ENCODE measurements at regions not wholly inside any gene's neighbourhood (a gene's known extent, or its start where the extent isn't known, plus 50 kb on each side); places are given as distances from the start of the nearest gene placed in this dataset.

DNA sequence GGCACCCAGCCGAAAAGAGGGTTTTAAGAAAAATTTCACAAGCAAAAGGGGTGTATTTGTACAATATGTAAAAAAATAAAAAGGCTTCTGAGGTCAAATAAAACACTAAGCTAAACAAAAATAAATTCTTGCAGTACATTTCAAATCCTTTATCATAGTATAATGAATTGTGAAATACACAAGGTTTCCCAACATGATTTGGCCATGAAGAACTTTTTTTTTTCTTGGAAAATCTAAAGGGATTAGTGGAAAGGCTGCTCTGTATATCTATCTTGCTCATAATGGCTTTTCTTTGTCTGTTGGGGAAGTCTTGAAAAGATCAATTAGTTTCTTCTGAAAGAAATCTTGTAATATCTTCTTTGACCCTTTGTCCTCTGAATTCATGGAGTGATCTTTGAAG lies 593.4 kb downstream of the PLPP3 start:
- Mint-ChIP-seq H3K9me3 (ENCODE audit: unreplicated experiment) (no peaks in the 10 kb centered on the region), H3K4me1 (ENCODE audit: low read depth, unreplicated experiment) (no peaks in the 10 kb centered on the region), H3K4me3 (ENCODE audit: unreplicated experiment) (no peak overlapping the region), H3K36me3 (ENCODE audit: unreplicated experiment) (no peaks in the 10 kb centered on the region), H3K27ac (ENCODE audit: unreplicated experiment) (no peak overlapping the region), H3K27me3 (ENCODE audit: unreplicated experiment) (no peaks in the 10 kb centered on the region)
- TF ChIP-seq, protein P1, sequence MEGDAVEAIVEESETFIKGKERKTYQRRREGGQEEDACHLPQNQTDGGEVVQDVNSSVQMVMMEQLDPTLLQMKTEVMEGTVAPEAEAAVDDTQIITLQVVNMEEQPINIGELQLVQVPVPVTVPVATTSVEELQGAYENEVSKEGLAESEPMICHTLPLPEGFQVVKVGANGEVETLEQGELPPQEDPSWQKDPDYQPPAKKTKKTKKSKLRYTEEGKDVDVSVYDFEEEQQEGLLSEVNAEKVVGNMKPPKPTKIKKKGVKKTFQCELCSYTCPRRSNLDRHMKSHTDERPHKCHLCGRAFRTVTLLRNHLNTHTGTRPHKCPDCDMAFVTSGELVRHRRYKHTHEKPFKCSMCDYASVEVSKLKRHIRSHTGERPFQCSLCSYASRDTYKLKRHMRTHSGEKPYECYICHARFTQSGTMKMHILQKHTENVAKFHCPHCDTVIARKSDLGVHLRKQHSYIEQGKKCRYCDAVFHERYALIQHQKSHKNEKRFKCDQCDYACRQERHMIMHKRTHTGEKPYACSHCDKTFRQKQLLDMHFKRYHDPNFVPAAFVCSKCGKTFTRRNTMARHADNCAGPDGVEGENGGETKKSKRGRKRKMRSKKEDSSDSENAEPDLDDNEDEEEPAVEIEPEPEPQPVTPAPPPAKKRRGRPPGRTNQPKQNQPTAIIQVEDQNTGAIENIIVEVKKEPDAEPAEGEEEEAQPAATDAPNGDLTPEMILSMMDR (IDR thresholded peaks at IDR 0.05; ENCODE audit: partially characterized antibody, unreplicated experiment), result no peak
- DNase-seq, result no peak

DNA sequence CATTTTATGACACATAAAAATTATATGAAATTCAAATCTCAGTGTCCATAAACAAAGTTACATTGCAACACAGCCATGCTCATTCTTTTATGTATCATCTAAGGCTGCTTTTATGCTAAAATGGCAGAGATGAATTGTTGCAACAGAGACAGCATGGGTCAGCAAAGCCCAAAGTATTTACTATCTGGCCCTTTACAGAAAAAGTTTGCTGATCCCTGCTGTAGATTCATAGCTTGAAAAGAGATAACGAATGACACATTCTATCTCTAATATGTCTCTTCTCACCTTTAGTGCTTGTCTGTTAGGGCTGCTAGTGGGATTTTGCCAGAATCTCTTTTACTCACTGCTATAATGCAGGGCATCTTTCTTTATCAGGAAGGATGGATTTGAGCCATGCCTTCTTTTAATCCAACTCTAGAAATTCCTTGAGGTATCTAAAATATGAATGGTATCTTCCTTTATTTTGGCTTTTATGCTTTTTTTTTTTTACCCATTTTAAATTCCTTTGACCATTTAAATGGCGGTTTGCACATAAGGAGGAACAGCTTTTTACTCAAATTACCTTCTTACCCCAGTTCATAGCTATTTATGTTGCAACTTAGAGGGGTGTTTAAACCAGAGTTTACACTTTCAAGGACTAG lies 598.2 kb downstream of the PLPP3 start:
- TF ChIP-seq, protein P1 (IDR thresholded peaks at IDR 0.05; ENCODE audit: partially characterized antibody, unreplicated experiment), result no peak
- no peak for DNase-seq
- Mint-ChIP-seq H3K36me3 (ENCODE audit: unreplicated experiment) (no peaks in the 10 kb centered on the region), H3K4me3 (ENCODE audit: unreplicated experiment) (no peak overlapping the region), H3K4me1 (ENCODE audit: low read depth, unreplicated experiment) (no peaks in the 10 kb centered on the region), H3K27ac (ENCODE audit: unreplicated experiment) (no peak overlapping the region), H3K9me3 (ENCODE audit: unreplicated experiment) (peaks cover 1% of the 10 kb centered on the region), H3K27me3 (ENCODE audit: unreplicated experiment) (no peaks in the 10 kb centered on the region)

DNA sequence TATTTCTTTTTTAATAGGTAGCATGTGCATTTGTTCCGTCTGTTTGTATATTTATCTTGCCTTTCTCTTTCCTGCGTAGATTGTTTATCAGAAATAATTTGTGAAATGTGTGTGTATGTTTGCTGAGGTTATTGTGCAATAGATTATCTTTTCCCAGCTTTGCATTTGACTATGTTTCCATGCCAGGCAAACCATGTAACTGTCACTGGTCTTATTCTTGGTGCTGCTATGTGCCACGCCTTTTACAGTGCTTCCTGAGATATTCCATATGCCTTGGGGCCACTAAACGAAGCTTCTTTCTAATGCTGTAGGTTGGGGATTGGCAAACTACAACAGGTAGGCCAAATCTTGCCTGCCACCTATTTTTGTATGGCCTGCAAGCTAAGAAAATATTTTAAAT lies 598.8 kb downstream of the PLPP3 start:
- DNase-seq, result no peak
- no peak overlapping the region for H3K27ac Mint-ChIP-seq (ENCODE audit: unreplicated experiment)
- TF ChIP-seq, protein P1 (IDR thresholded peaks at IDR 0.05; ENCODE audit: partially characterized antibody, unreplicated experiment), result no peak
- H3K27me3 Mint-ChIP-seq (ENCODE audit: unreplicated experiment), result no peaks in the 10 kb centered on the region
- H3K4me1 Mint-ChIP-seq (ENCODE audit: low read depth, unreplicated experiment), result no peaks in the 10 kb centered on the region
- H3K36me3 Mint-ChIP-seq (ENCODE audit: unreplicated experiment), result no peaks in the 10 kb centered on the region
- peaks cover 1% of the 10 kb centered on the region for H3K9me3 Mint-ChIP-seq (ENCODE audit: unreplicated experiment)
- no peak overlapping the region for H3K4me3 Mint-ChIP-seq (ENCODE audit: unreplicated experiment)

DNA sequence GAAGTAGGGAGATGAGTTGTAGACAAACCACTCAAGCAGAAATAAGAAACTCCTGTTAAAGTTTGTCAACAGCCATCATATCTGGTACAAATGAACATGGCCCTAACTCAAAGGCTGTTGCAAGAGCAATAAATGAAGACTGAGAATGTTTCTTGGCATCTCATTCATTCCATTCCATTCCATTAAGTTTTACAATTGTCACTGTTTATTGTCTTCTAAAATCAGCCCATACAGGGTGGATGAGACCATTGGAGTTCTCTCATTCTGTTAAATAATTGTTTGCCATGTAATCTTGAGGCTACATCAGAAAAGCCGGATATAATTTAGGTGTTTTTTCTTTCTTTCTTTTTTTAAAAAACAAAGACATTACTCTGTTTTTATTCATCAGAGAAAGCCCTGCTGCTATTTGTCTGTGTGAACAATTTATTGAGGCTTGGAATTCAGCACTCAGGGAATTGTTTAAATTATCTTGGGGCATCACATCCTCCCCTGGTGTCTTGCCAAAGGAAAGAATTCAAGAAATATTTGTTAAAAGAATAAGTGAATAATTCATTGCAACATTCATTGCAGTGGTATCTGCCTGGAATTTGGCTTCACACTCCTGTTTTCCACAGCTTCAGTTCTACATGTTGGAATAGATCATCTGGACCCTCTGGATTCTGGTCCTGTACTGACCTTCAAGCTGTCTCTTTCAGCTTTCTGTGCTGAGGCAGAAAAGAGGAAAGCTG lies 604.5 kb downstream of the PLPP3 start:
- H3K4me3 Mint-ChIP-seq (ENCODE audit: unreplicated experiment), result no peak overlapping the region
- DNase-seq, result no peak
- no peak overlapping the region for H3K27ac Mint-ChIP-seq (ENCODE audit: unreplicated experiment)
- no peaks in the 10 kb centered on the region for H3K36me3 Mint-ChIP-seq (ENCODE audit: unreplicated experiment)
- H3K4me1 Mint-ChIP-seq (ENCODE audit: low read depth, unreplicated experiment), result no peaks in the 10 kb centered on the region
- H3K9me3 Mint-ChIP-seq (ENCODE audit: unreplicated experiment), result peaks cover 1% of the 10 kb centered on the region
- peaks cover 1% of the 10 kb centered on the region for H3K27me3 Mint-ChIP-seq (ENCODE audit: unreplicated experiment)
- TF ChIP-seq, protein P1 (IDR thresholded peaks at IDR 0.05; ENCODE audit: partially characterized antibody, unreplicated experiment), result no peak

DNA sequence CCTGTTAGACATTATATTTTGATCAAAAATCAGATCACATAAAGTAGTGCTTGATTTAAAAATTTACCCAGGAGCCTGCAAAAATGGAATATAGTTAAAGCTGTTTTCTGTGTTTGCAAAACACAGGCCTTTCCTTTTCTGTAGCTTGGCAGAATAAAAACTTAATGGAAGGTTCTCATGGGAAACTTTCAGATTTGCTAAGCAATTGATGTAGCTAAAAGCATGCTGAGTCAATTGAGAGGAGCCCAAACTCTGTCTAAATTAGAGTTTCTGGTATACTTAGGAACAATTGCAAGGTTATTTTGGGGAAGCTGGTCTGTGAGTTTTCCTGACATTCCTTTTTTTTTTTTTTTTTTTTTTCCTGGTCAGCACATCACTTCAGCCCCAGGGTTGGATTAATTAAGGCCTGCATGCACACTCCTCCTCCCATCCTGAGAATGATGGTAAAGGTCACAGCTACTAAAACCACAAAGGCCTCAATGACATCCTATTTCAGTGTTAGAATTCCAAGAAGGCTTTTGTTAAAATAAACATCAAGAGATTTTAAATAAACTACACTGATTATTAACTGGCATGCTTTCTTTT lies 608.7 kb downstream of the PLPP3 start:
- Mint-ChIP-seq H3K27me3 (ENCODE audit: unreplicated experiment) (peaks cover 1% of the 10 kb centered on the region), H3K27ac (ENCODE audit: unreplicated experiment) (no peak overlapping the region), H3K36me3 (ENCODE audit: unreplicated experiment) (peaks cover 5% of the 10 kb centered on the region), H3K4me3 (ENCODE audit: unreplicated experiment) (no peak overlapping the region), H3K4me1 (ENCODE audit: low read depth, unreplicated experiment) (no peaks in the 10 kb centered on the region), H3K9me3 (ENCODE audit: unreplicated experiment) (no peaks in the 10 kb centered on the region)
- TF ChIP-seq, protein P1 (IDR thresholded peaks at IDR 0.05; ENCODE audit: partially characterized antibody, unreplicated experiment), result no peak
- DNase-seq, result no peak

All from glutamatergic neuron (in vitro differentiated cells).